RWPE1 (cell line): ENCODE measurements at regions not wholly inside any gene's neighbourhood (a gene's known extent, or its start where the extent isn't known, plus 50 kb on each side); places are given as distances from the start of the nearest gene placed in this dataset.

Experiments used
- CTCF ChIA-PET: fragments of 350-600 bp; sonication (Branson Sonifier 250); formaldehyde crosslinking; extraction: SDS; loops from one replicate; lab custom pipeline; 2021; lab: Yijun Ruan, JAX
- POLR2A ChIA-PET: fragments of 400-600 bp; formaldehyde crosslinking; extraction: SDS; loops from one replicate; lab custom pipeline; 2020; ENCODE audit warnings: antibody characterized with exemption; ENCODE audit not compliant: low non-redundant PET; lab: Yijun Ruan, JAX
- DNase-seq: peaks from one replicate; pipeline ENCODE4 v3.0.0; 2012; ENCODE audit warnings: low spot score
- H3K27ac ChIP-seq: fragments of 450-650 bp; 2 replicates; pipeline ENCODE4 v1.5.1; 2017
- TF ChIP-seq, protein P1 (sequence below): fragments of 450-650 bp; conservative IDR thresholded peaks from 2 replicates; pipeline ENCODE4 v1.5.1; 2017; ENCODE audit warnings: low read depth, mild to moderate bottlenecking

DNA sequence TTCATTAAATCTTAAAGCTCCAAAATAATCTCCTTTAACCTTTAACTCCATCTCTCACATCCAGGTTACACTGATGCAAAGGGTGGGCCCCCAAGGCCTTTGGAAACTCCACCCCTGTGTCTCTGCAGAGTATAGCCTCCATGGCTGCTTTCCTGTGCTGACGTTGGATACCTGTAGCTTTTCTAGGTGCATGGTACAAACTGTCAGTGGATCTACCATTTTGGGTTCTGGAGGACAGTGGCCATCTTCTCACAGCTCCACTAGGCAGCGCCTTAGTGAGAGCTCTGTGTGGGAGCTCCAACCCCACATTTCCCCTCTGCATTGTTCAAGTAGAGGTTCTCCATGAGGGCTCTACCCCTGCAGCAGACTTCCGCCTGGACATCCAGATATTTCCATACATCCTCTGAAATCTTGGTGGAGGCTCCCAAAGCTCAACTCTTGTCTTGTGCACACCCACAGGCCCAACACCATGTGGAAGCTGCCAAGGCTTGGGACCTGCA, 162.2 kb downstream of the RASSF9 start:
- no peak overlapping the region for H3K27ac ChIP-seq
- POLR2A ChIA-PET, result no interaction called here
- CTCF ChIA-PET, result interaction anchor here (0.7 kb wide), 2 partner anchors 92 to 102 kb away, joined by 3 read pairs; no protein-coding TSS in a partner anchor
- DNase-seq, result no peak
- TF ChIP-seq, protein P1, sequence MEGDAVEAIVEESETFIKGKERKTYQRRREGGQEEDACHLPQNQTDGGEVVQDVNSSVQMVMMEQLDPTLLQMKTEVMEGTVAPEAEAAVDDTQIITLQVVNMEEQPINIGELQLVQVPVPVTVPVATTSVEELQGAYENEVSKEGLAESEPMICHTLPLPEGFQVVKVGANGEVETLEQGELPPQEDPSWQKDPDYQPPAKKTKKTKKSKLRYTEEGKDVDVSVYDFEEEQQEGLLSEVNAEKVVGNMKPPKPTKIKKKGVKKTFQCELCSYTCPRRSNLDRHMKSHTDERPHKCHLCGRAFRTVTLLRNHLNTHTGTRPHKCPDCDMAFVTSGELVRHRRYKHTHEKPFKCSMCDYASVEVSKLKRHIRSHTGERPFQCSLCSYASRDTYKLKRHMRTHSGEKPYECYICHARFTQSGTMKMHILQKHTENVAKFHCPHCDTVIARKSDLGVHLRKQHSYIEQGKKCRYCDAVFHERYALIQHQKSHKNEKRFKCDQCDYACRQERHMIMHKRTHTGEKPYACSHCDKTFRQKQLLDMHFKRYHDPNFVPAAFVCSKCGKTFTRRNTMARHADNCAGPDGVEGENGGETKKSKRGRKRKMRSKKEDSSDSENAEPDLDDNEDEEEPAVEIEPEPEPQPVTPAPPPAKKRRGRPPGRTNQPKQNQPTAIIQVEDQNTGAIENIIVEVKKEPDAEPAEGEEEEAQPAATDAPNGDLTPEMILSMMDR, result no peak

DNA sequence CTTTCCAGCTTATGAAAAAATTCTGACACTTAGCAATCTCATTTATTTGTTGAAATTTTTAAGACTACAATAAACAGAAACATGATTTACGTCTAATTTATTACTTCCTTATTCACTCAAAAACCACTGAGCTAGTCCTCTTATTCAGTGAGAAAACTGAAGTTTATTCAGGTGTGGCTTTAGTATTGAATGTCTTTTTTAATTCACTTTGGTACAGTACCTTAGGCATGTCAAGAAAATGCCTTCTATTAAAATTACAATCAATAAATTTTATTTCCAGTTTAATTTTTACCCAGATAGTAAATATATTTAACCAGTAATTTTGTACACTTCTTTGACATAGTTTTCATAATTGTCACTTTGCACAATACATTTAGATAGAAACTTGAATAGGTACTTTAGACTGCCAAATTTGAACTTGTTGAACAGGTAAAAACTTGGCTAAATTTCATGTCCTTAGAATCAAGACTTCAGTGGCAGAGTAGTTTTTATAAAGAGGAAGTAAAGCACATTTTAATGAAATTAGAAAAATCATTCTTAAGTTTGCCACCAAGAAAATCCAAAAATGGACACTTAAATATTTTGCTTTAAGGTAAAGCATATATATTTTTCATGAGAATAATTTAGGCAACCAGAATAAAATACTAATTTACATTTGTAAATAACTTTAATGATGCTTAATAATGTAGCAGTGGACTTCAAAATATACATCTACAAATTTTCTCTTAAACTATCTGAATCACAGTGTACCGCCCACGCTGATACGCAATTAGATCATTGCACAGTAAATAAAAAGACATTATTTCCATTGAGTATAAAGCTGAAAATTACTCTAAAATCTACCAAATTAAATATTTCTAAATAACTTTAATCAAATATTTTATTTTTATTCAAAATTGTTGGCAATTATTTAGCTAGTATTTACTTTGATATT, 159.1 kb downstream of the RASSF9 start:
- DNase-seq, result no peak
- TF ChIP-seq, protein P1, result no peak
- POLR2A ChIA-PET, result no interaction called here
- CTCF ChIA-PET, result no interaction called here
- H3K27ac ChIP-seq, result no peak overlapping the region

DNA sequence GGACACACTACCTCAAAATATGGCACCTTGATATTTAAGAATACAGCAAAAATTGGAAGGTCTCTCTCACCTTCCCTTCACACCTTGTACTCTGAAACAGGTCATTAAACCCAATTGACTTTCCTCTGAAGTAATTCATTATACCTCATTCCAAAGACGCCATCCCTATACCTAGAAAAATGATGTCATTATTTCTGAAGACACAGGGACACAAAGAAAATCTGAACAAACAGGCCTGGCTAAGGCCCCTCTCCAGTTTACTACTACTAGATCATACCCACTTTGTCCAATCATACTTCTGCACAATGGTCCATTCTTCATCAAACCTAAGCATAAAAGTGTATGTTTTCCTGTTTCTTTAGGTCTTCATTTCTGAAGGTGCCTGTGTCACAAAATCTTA, 156.9 kb downstream of the RASSF9 start:
- no peak overlapping the region for H3K27ac ChIP-seq
- TF ChIP-seq, protein P1, result no peak
- CTCF ChIA-PET, result no interaction called here
- POLR2A ChIA-PET, result no interaction called here
- DNase-seq, result no peak

GRCh38 chr12:85680881-85681280, 155.3 kb downstream of the RASSF9 start:
- TF ChIP-seq, protein P1, result no peak
- POLR2A ChIA-PET, result no interaction called here
- CTCF ChIA-PET, result no interaction called here
- DNase-seq, result no peak
- H3K27ac ChIP-seq, result no peak overlapping the region

- H3K27ac ChIP-seq, result no peak overlapping the region
- TF ChIP-seq, protein P1, result no peak
- ChIA-PET POLR2A (no interaction called here), CTCF (no interaction called here)
- no peak for DNase-seq
Observed at GRCh38 chr12:85681333-85681732, 154.9 kb downstream of the RASSF9 start.

DNA sequence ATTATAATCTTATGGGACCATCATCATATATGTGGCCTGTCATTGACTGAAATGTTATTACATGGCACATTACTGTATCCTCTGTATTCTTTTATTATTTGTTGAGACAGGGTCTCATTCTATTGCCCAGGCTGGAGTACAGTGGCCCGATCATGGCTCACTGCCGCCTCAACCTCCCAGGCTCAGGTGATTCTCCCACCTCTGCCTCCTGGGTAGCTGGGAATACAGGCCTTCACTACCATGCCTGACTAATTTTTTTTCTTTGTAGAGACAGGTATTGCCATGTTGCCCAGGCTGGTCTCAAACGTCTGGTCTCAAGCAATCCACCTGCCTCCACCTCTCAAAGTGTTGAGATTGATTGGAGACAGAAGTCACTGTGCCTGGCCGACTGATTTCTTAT, 153.2 kb downstream of the RASSF9 start:
- ChIA-PET POLR2A (no interaction called here), CTCF (no interaction called here)
- no peak overlapping the region for H3K27ac ChIP-seq
- TF ChIP-seq, protein P1, result no peak
- no peak for DNase-seq
